Spleen (tissue), 7 donors: ENCODE measurements at regions not wholly inside any gene's neighbourhood (a gene's known extent, or its start where the extent isn't known, plus 50 kb on each side); places are given as distances from the start of the nearest gene placed in this dataset.

Experiments used
- POLR2A ChIP-seq, 3 donors: fragments of 450-650 bp; IDR thresholded peaks; one replicate each; pipeline ENCODE4 v1.5.1; 2017; ENCODE audit warnings: antibody characterized with exemption in 3 of 3, mild to moderate bottlenecking in 1 of 3
- POLR2AphosphoS5 ChIP-seq, 3 donors: sonication (generic); formaldehyde crosslinking; IDR thresholded peaks; one replicate each; pipeline ENCODE4 v1.5.1; 2017; ENCODE audit warnings: antibody characterized with exemption in 3 of 3
- TF ChIP-seq, protein P1 (sequence below), 11 experiments: fragments of 200-600 bp in 7 of 11; fragments of 450-650 bp in 4 of 11; sonication (generic) in 4 of 11; IDR thresholded peaks in 8 of 11; conservative IDR thresholded peaks in 3 of 11; 1 replicate in 7 of 11; 2 replicates in 4 of 11; pipeline versions ENCODE4 v1.4.0 to v1.8.0; 2016 to 2021; ENCODE audit warnings: antibody characterized with exemption in 11 of 11, inconsistent platforms in 4 of 11, mild to moderate bottlenecking in 1 of 11
- donor health status: DM: no; HTN: no; CAD: no; lungs with moderate emphysema.
- donor health status: DM: no; HTN: no; CAD: no.
- donor health status: DM: no; HTN: no; CAD: no.

DNA sequence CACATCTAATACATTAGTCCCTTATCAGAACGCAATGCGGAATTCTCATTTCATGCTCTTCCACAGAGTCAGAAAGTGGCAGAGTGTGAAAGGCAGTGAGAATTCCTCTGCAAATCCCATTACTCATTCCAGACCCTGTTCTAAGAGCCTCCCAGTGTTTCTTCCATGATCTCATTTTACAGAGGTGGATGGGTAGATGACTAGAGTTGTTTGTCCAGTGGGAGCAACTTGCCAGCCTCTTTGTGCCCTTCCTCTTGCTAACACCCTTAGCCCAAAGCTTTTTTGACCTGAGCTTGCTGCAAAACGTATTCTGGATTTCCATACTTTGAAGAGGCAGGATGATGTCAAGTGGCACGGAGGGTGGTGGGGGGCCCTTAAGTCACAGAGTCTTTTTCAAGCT is 467.7 kb upstream of the RGPD4 start:
- TF ChIP-seq, protein P1, sequence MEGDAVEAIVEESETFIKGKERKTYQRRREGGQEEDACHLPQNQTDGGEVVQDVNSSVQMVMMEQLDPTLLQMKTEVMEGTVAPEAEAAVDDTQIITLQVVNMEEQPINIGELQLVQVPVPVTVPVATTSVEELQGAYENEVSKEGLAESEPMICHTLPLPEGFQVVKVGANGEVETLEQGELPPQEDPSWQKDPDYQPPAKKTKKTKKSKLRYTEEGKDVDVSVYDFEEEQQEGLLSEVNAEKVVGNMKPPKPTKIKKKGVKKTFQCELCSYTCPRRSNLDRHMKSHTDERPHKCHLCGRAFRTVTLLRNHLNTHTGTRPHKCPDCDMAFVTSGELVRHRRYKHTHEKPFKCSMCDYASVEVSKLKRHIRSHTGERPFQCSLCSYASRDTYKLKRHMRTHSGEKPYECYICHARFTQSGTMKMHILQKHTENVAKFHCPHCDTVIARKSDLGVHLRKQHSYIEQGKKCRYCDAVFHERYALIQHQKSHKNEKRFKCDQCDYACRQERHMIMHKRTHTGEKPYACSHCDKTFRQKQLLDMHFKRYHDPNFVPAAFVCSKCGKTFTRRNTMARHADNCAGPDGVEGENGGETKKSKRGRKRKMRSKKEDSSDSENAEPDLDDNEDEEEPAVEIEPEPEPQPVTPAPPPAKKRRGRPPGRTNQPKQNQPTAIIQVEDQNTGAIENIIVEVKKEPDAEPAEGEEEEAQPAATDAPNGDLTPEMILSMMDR (IDR thresholded peaks at IDR 0.05 in 8 of 11, conservative IDR thresholded peaks at IDR 0.05 in 3 of 11): no peak
- TF ChIP-seq POLR2A (IDR thresholded peaks at IDR 0.05) (no peak), POLR2AphosphoS5 (IDR thresholded peaks at IDR 0.05) (no peak)
